IPS-NIHi7 (cell line): ENCODE measurements at regions not wholly inside any gene's neighbourhood (a gene's known extent, or its start where the extent isn't known, plus 50 kb on each side); places are given as distances from the start of the nearest gene placed in this dataset.
"Not testable (repeated sequence)": the region's sequence is repeated elsewhere in the genome, so short reads cannot be mapped to it uniquely, and the experiment has no call there.

Experiments used
- DNase-seq: peaks from one replicate; pipeline ENCODE4 v3.0.0; 2012; ENCODE audit warnings: mixed read lengths; ENCODE audit errors: extremely low spot score

GRCh38 chr4:34419871-34420270, 1824.4 kb downstream of the ARAP2 start:
- no peak for DNase-seq

DNA sequence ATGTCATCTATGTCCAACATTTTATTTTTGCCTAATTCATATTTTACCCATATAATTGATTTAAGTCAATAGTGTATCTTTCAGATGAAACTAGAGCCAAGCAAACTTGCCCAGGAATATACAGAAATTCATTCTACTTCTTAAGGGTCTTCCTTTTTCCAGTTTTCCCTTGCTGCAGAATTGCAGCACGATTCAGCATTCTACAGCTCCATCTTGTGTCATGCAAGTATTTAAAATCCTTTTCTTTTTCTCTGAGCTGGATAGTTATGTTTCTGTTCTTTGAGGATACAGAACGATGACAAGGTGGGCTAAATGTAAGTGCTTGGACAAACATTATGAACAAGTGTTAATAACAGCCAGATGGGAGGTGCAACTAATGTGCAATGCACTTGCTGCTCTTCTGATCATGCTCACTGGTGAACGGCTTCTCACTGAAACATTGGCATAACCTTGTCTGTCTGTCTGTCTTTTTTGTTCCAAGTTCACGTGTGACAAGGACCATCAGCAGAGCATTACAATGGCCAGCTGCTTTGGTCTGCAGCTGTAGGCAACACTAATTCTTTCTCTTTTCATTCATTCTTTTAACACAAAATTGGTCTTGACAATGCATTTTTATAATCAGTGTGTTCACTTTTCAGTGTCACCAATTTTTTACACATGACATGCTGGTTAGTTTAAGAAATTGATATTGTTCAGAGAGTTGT, 1821.7 kb downstream of the ARAP2 start:
- no peak for DNase-seq

- no peak for DNase-seq
These were observed 1811.6 kb downstream of the ARAP2 start for GRCh38 chr4:34432706-34433105.

- DNase-seq, result not testable (repeated sequence)
These were observed 1809.9 kb downstream of the ARAP2 start for GRCh38 chr4:34434377-34434776.

DNA sequence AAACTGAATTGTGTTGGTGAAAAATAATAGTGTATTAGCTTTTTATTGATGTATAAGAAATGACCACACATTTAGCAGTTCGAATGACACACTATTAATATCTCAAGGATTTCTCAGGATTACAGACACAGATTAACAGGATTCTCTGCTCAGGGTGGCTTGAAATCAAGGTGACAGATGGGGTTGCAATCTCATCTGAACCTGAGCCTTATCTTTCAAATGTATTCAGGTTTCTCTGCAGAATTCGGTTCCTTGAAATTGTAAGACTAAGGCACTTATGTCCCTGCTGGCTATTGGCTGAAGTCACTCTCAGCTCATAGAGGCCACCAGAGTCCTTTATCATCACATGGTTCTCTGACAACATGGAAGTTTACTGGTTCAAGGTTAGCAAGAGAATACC, 1780.1 kb downstream of the ARAP2 start:
- no peak for DNase-seq

DNA sequence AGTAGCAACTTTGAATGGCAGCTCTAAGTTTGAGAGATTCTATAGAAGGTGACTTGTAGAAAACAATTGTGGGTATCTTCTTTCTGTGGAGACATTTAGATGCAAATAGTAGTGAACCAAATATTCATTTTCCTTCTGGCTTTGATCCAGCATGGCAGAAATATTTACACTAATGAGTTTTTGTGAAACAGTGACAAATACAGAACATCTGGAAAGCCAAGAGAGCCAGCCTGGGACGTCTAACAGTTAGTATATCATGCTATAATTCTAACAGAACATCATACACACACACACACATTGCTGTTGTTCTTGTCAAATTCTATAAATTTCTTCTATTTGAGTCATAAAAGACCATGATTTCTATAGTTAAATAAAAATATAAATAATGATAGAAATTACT, 1777.9 kb downstream of the ARAP2 start:
- DNase-seq, result no peak

- no peak for DNase-seq
These were observed 1774.8 kb downstream of the ARAP2 start for GRCh38 chr4:34469516-34469915.

GRCh38 chr4:34485252-34485651, 1759.1 kb downstream of the ARAP2 start:
- no peak for DNase-seq

DNA sequence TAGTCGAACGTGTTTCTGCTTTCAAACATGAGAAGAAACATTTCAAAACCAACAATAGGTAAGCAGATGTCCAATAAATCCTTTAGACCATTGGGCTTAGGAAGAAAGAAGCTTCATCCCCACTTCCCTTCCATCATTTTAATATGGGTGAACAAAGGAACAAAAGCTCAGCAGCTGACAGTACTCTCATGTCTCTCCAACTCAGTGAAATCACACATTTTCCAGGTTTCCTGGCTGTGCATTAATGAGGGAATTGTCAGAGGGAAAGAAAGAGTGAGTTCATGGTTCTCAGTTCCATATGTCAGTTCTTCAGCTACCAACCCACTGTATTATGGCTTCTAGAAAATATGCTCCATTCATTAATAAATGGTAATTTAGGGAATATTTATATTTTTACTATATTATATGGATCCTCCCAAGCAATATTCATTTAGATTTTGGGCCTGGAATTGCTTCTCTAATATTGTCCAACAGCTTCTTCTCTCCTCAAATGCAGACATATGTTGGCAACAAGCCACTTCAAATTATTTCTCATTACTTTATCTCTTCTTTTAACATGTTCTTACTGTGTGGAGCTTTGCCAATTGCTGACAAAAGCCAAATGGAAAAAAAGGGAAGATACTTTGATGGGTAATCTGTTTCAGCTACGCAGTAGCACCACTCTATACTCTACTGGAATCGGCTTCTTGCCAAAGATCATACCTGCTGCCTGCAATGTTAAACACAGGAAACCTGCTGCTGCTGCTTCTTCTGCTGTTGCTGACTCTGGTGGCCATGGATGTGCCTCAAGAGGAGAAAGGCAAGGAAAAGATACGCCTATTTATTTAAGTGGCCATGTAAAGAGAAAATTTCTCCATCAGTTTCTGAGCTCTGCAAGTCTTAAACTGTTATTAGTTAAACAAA, 1757.6 kb downstream of the ARAP2 start:
- DNase-seq, result no peak

GRCh38 chr4:34492414-34492813, 1751.9 kb downstream of the ARAP2 start:
- DNase-seq, result no peak

DNA sequence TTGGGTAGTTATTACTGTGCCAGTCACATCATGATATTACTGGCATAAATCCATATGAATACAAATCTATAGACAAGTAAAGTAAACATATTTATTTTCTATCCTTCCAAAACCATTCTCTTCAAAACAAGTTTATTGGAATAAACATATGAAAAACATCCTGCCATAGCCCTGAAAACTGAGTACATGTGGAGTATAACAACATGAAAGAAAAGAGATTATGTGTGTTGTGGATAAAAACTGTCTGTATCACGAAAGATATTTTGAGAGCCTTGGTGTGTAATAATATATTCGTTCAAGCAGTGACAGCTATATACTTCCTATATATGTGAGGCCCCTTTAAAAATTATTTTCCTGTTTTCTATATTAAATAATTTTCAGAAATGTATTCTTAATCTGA, 1742.2 kb downstream of the ARAP2 start:
- DNase-seq, result no peak

DNA sequence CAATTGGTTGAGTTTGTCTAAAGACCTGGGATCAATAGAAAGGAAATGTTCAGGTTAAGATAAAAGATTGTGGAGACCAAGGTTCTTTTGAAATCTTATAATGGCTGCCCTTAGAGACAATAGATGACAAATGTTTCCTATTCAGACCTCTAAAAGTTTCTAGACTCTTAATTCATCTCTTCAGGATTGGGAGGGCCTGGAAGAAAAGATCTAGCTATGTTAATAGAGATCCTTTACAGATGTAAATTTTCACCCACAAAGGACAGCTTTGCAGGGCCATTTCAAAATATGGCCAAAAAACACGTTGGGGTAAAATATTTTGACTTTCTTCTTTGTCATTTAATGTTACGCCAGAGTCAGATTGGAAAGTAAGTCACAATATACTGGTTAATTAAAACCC, 1739.6 kb downstream of the ARAP2 start:
- not testable (repeated sequence) for DNase-seq

DNA sequence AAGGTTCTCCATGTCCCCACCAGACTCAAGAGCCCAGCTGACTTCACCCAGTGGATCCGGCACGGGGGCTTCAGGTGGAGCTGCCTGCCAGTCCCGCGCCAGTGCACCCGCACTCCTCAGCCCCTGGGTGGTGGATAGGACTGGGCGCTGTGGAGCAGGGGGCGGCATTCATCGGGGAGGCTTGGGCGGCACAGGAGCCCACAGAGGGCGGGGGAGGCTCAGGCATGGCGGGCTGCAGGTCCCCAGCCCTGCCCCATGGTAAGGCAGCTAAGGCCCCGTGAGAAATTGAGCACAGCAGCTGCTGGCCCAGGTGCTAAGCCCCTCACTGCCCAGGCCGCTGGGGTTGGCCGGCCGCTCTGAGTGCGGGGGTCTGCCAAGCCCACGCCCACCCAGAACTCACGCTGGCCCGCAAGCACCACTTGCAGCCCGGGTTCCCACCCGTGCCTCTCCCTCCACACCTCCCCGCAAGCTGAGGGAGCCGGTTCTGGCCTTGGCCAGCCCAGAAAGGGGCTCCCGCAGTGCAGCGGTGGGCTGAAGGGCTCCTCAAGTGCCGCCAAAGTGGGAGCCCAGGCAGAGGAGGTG, 1737.7 kb downstream of the ARAP2 start:
- not testable (repeated sequence) for DNase-seq

GRCh38 chr4:34512616-34513015, 1731.7 kb downstream of the ARAP2 start:
- DNase-seq, result no peak

- DNase-seq, result no peak
These were observed 1727.8 kb downstream of the ARAP2 start for GRCh38 chr4:34516524-34516923.

DNA sequence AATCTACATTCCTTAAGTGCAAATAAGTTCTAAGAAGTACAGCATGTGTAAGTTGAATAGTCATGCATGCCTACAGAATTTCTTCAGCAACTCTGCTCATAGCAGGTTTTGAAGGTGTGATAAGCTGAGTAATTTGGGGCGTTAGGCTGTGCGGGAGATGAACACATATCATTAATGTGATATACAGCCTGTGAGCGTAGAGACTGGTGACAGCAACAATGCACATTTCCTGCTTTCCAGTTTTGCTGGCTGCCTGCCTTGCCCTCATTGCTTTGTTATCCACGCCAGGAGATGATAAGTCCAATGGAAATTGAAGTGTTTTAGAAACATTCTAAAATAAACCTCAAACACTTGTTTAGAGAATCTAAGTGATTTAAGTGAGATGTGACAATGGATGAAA, 1709.4 kb downstream of the ARAP2 start:
- no peak for DNase-seq

DNA sequence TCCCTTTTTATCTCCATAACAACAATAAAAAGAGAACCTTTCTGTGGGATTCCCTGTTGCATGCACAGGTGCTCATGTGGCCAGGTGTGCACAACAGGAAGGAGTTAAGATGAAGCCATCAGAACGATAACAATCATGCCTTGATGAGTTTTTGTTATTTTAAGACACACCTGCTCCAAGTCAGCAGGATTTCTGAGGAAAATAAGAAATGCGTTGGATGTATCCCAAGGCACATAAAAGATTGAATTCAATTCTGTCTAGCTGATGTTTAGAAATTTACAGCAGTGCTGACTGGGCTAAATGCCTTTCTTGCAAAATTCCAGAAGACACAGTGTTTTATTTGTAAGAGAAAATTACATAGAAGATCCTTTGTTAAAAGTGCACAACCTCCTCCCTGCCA, 1678.2 kb downstream of the ARAP2 start:
- no peak for DNase-seq

GRCh38 chr4:34572026-34572425, 1672.3 kb downstream of the ARAP2 start:
- DNase-seq, result no peak

DNA sequence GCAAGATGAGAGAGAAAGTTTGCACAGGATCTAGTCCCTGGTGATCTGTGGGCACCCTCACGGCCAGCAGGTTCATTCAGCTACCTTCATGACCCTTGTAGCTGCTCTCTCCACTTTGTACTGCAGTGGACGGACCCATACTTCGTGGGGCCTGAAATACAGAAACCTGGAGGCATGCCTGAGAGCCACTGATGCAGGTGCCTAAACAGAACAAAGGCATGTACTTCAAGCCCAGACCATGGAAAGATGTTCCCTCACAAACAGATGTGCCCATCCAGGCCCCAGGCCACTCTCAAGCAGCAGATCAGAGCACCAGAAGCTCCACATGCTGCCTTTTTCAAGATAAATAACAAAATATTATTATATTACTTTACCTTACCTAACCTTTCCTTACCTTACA, 1629.0 kb downstream of the ARAP2 start:
- DNase-seq, result no peak

GRCh38 chr4:34619531-34620162, 1624.7 kb downstream of the ARAP2 start:
- DNase-seq, result no peak

DNA sequence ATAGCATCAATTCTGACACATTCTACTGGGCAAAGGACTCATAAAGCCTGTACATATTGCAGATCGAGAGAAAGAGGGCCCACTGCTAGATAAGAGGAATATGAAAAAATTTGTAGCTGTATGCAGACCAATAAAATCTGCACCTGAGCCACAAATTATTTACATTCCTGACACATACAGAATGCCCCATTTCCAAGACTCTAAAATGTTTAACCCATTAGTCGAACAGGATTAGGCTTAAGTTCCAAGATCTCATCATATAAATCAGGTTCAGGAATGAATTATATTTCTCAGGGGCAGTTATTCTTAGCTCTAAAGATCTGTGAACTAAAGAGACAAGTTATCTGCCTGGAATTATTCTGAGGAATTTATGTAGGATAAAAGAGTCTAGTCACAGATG, 1615.8 kb downstream of the ARAP2 start:
- DNase-seq, result no peak

DNA sequence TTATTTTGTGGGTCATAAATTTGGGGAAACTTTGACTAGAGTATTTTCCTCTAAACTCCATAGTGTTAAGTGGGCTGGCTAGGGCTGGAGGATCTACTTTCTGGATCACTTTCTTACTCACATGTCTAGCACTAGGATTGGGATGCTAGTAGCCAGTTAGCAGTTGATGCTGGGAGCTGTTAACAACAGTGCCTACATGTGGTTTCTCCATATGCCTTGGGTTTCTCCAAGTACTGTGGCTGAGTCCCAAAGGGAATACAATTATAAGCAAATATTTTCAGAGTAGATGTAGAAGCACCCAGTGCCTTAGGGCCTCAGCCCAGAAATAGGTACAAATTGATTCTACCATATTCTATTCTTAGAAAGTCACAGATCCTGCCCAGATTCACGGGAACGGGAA, 1614.9 kb downstream of the ARAP2 start:
- DNase-seq, result no peak
